DMS153 (cell line): ENCODE measurements at regions not wholly inside any gene's neighbourhood (a gene's known extent, or its start where the extent isn't known, plus 50 kb on each side); places are given as distances from the start of the nearest gene placed in this dataset.
"Not testable (repeated sequence)": the region's sequence is repeated elsewhere in the genome, so short reads cannot be mapped to it uniquely, and the experiment has no call there.

Source experiments
- DNase-seq: peaks from one replicate; lab custom pipeline; 2025; lab: John Stamatoyannopoulos, UW

GRCh38 chrX:54615109-54615508 lies 85.1 kb downstream of the GNL3L start:
- DNase-seq: no peak

GRCh38 chrX:54633641-54634040 lies 103.6 kb downstream of the GNL3L start:
- DNase-seq: no peak

- DNase-seq: no peak
Observed at GRCh38 chrX:54639018-54639345, 109.0 kb downstream of the GNL3L start.

GRCh38 chrX:54639346-54640102 lies 109.5 kb downstream of the GNL3L start:
- DNase-seq: peak; percentile 89

GRCh38 chrX:54640103-54640690 lies 110.2 kb downstream of the GNL3L start:
- DNase-seq: no peak

GRCh38 chrX:54640736-54641135 lies 110.7 kb downstream of the GNL3L start:
- no peak for DNase-seq

- no peak for DNase-seq
Observed at GRCh38 chrX:54641530-54641929, 111.5 kb downstream of the GNL3L start.

- not testable (repeated sequence) for DNase-seq
Observed at GRCh38 chrX:54647607-54648006, 117.6 kb downstream of the GNL3L start.

- no peak for DNase-seq
Observed at GRCh38 chrX:54659547-54659946, 129.5 kb downstream of the GNL3L start.

- DNase-seq: no peak
Observed at GRCh38 chrX:54675762-54676161, 122.3 kb downstream of the ITIH6 start.

- no peak for DNase-seq
Observed at GRCh38 chrX:54695231-54695630, 102.8 kb downstream of the ITIH6 start.

GRCh38 chrX:54695816-54696487 lies 102.1 kb downstream of the ITIH6 start:
- no peak for DNase-seq
